Immature natural killer cell (primary cell): ENCODE measurements at regions not wholly inside any gene's neighbourhood (a gene's known extent, or its start where the extent isn't known, plus 50 kb on each side); places are given as distances from the start of the nearest gene placed in this dataset.

Experiments used
- DNase-seq, 3 donors: peaks; one replicate each; pipeline ENCODE4 v3.0.0; 2022; ENCODE audit warnings: mixed read lengths in 1 of 3
- H3K27ac Mint-ChIP-seq, 6 donors: one replicate each; pipeline ENCODE4 v1.8.0; 2020; ENCODE audit warnings: mixed read lengths in 6 of 6, mild to moderate bottlenecking in 5 of 6, inconsistent platforms in 4 of 6, moderate library complexity in 3 of 6
- H3K27me3 Mint-ChIP-seq, 3 donors: one replicate each; pipeline ENCODE4 v1.8.0; 2020 to 2021; ENCODE audit warnings: low read depth in 3 of 3, mild to moderate bottlenecking in 3 of 3, mixed read lengths in 3 of 3, moderate library complexity in 3 of 3, inconsistent platforms in 1 of 3
- H3K36me3 Mint-ChIP-seq, 3 donors: one replicate each; pipeline ENCODE4 v1.8.0; 2020; ENCODE audit warnings: mixed read lengths in 3 of 3, inconsistent platforms in 2 of 3, mild to moderate bottlenecking in 2 of 3
- H3K4me1 Mint-ChIP-seq, 2 donors: one replicate each; pipeline ENCODE4 v1.8.0; 2020; ENCODE audit warnings: inconsistent platforms in 2 of 2, mild to moderate bottlenecking in 2 of 2, mixed read lengths in 2 of 2, moderate library complexity in 1 of 2
- H3K4me3 Mint-ChIP-seq, 5 donors: one replicate each; pipeline ENCODE4 v1.8.0; 2020; ENCODE audit warnings: mild to moderate bottlenecking in 5 of 5, mixed read lengths in 5 of 5, inconsistent platforms in 3 of 5, moderate library complexity in 3 of 5
- H3K9me3 Mint-ChIP-seq, 6 donors: one replicate each; pipeline ENCODE4 v1.8.0; 2020; ENCODE audit warnings: mild to moderate bottlenecking in 6 of 6, mixed read lengths in 6 of 6, inconsistent platforms in 4 of 6, moderate library complexity in 3 of 6

GRCh38 chr6:2542858-2543218 is 207.9 kb downstream of the MYLK4 start:
- peak; percentile 52 to 57 (median 53) for DNase-seq
- Mint-ChIP-seq H3K36me3 (peaks cover 0 to 4% (median 0%) of the 10 kb centered on the region in 3 donors), H3K4me3 (peak overlapping the region; percentile 34 to 76 (median 64)), H3K9me3 (peaks cover 0 to 2% (median 0%) of the 10 kb centered on the region in 6 donors), H3K4me1 (peaks cover 24 to 28% of the 10 kb centered on the region in 2 donors), H3K27ac (peak overlapping the region in 2 of 6 donors; percentile 14 to 18), H3K27me3 (peaks cover 14 to 18% (median 18%) of the 10 kb centered on the region in 3 donors)

GRCh38 chr6:2542101-2542857 is 208.4 kb downstream of the MYLK4 start:
- peaks cover 0 to 4% (median 0%) of the 10 kb centered on the region in 3 donors for H3K36me3 Mint-ChIP-seq
- H3K27me3 Mint-ChIP-seq = peaks cover 14 to 23% (median 21%) of the 10 kb centered on the region in 3 donors
- peak overlapping the region in 2 of 6 donors; percentile 14 to 18 for H3K27ac Mint-ChIP-seq

GRCh38 chr6:2536451-2536850 is 214.3 kb downstream of the MYLK4 start:
- H3K4me3 Mint-ChIP-seq = no peak overlapping the region
- peaks cover 8 to 17% (median 15%) of the 10 kb centered on the region in 3 donors for H3K27me3 Mint-ChIP-seq
- H3K9me3 Mint-ChIP-seq = no peaks in the 10 kb centered on the region
- H3K36me3 Mint-ChIP-seq = peaks cover 0 to 4% (median 0%) of the 10 kb centered on the region in 3 donors
- DNase-seq = no peak
- H3K27ac Mint-ChIP-seq = no peak overlapping the region
- peaks cover under 1 to 4% of the 10 kb centered on the region in 2 donors for H3K4me1 Mint-ChIP-seq

More at GRCh38 chr6:2542101-2542857, 208.4 kb downstream of the MYLK4 start:
- H3K4me3 Mint-ChIP-seq = peak overlapping the region; percentile 34 to 76 (median 64)
- H3K4me1 Mint-ChIP-seq = peaks cover 24 to 26% of the 10 kb centered on the region in 2 donors
- DNase-seq = no peak
- H3K9me3 Mint-ChIP-seq = peaks cover 0 to 2% (median 0%) of the 10 kb centered on the region in 6 donors

GRCh38 chr6:2535506-2535905 is 215.2 kb downstream of the MYLK4 start:
- H3K36me3 Mint-ChIP-seq = peaks cover 0 to 4% (median 0%) of the 10 kb centered on the region in 3 donors
- peaks cover 3 to 22% (median 16%) of the 10 kb centered on the region in 3 donors for H3K27me3 Mint-ChIP-seq
- H3K4me1 Mint-ChIP-seq = no peaks in the 10 kb centered on the region
- H3K9me3 Mint-ChIP-seq = no peaks in the 10 kb centered on the region
- no peak overlapping the region for H3K4me3 Mint-ChIP-seq
- H3K27ac Mint-ChIP-seq = no peak overlapping the region
- no peak for DNase-seq

GRCh38 chr6:2534406-2535042 is 216.2 kb downstream of the MYLK4 start:
- Mint-ChIP-seq H3K4me3 (no peak overlapping the region), H3K4me1 (no peaks in the 10 kb centered on the region), H3K27me3 (peaks cover 2 to 19% (median 18%) of the 10 kb centered on the region in 3 donors), H3K36me3 (peaks cover 0 to 4% (median 0%) of the 10 kb centered on the region in 3 donors), H3K9me3 (no peaks in the 10 kb centered on the region), H3K27ac (no peak overlapping the region)
- no peak for DNase-seq

- H3K27me3 Mint-ChIP-seq = peaks cover 0 to 16% (median 12%) of the 10 kb centered on the region in 3 donors
- peaks cover 0 to 2% (median 0%) of the 10 kb centered on the region in 6 donors for H3K9me3 Mint-ChIP-seq
- no peaks in the 10 kb centered on the region for H3K4me1 Mint-ChIP-seq
These were observed 219.1 kb downstream of the MYLK4 start for GRCh38 chr6:2531426-2532215.

GRCh38 chr6:2529211-2529719 is 221.5 kb downstream of the MYLK4 start:
- Mint-ChIP-seq H3K36me3 (peaks cover 0 to 1% (median 0%) of the 10 kb centered on the region in 3 donors), H3K27me3 (peaks cover 3 to 16% (median 11%) of the 10 kb centered on the region in 3 donors), H3K9me3 (peaks cover 1 to 15% (median 3%) of the 10 kb centered on the region in 6 donors), H3K27ac (no peak overlapping the region), H3K4me1 (no peaks in the 10 kb centered on the region), H3K4me3 (no peak overlapping the region)
- DNase-seq = no peak

More at GRCh38 chr6:2531426-2532215, 219.1 kb downstream of the MYLK4 start:
- H3K27ac Mint-ChIP-seq = no peak overlapping the region
- H3K4me3 Mint-ChIP-seq = no peak overlapping the region
- no peaks in the 10 kb centered on the region for H3K36me3 Mint-ChIP-seq
- no peak for DNase-seq

- no peak for DNase-seq
- Mint-ChIP-seq H3K9me3 (peaks cover 7 to 25% (median 9%) of the 10 kb centered on the region in 6 donors), H3K27me3 (peaks cover 3 to 14% (median 10%) of the 10 kb centered on the region in 3 donors), H3K4me3 (no peak overlapping the region), H3K27ac (no peak overlapping the region), H3K36me3 (peaks cover 0 to 4% (median 0%) of the 10 kb centered on the region in 3 donors), H3K4me1 (no peaks in the 10 kb centered on the region)
These were observed 222.6 kb downstream of the MYLK4 start for GRCh38 chr6:2528156-2528555.

- no peak for DNase-seq
- H3K36me3 Mint-ChIP-seq = peaks cover 0 to 6% (median 3%) of the 10 kb centered on the region in 3 donors
- peaks cover 7 to 34% (median 10%) of the 10 kb centered on the region in 6 donors for H3K9me3 Mint-ChIP-seq
- no peak overlapping the region for H3K4me3 Mint-ChIP-seq
- peaks cover 3 to 10% (median 7%) of the 10 kb centered on the region in 3 donors for H3K27me3 Mint-ChIP-seq
- peaks cover 12 to 14% of the 10 kb centered on the region in 2 donors for H3K4me1 Mint-ChIP-seq
- no peak overlapping the region for H3K27ac Mint-ChIP-seq
These were observed 224.0 kb downstream of the MYLK4 start for GRCh38 chr6:2526766-2527165.

- Mint-ChIP-seq H3K9me3 (peaks cover 8 to 38% (median 19%) of the 10 kb centered on the region in 6 donors), H3K4me1 (peaks cover 12 to 14% of the 10 kb centered on the region in 2 donors), H3K27ac (no peak overlapping the region), H3K4me3 (no peak overlapping the region), H3K27me3 (peaks cover 3 to 6% (median 4%) of the 10 kb centered on the region in 3 donors), H3K36me3 (peaks cover 0 to 7% (median 6%) of the 10 kb centered on the region in 3 donors)
- DNase-seq = no peak
These were observed 226.6 kb downstream of the MYLK4 start for GRCh38 chr6:2524090-2524489.

GRCh38 chr6:2523061-2523460 is 227.7 kb downstream of the MYLK4 start:
- Mint-ChIP-seq H3K36me3 (peaks cover 0 to 7% (median 6%) of the 10 kb centered on the region in 3 donors), H3K27me3 (peaks cover 4 to 6% (median 5%) of the 10 kb centered on the region in 3 donors), H3K4me3 (peak overlapping the region in 1 of 5 donors; percentile 25), H3K27ac (no peak overlapping the region), H3K4me1 (peaks cover 12 to 14% of the 10 kb centered on the region in 2 donors), H3K9me3 (peaks cover 8 to 45% (median 21%) of the 10 kb centered on the region in 6 donors)
- no peak for DNase-seq

- DNase-seq = no peak
- peaks cover 4 to 5% (median 4%) of the 10 kb centered on the region in 3 donors for H3K27me3 Mint-ChIP-seq
- no peak overlapping the region for H3K27ac Mint-ChIP-seq
- H3K36me3 Mint-ChIP-seq = peaks cover 0 to 7% (median 6%) of the 10 kb centered on the region in 3 donors
- peak overlapping the region in 1 of 5 donors; percentile 25 for H3K4me3 Mint-ChIP-seq
- peaks cover 12 to 14% of the 10 kb centered on the region in 2 donors for H3K4me1 Mint-ChIP-seq
- H3K9me3 Mint-ChIP-seq = peaks cover 8 to 48% (median 21%) of the 10 kb centered on the region in 6 donors
These were observed 228.2 kb downstream of the MYLK4 start for GRCh38 chr6:2522521-2522920.
